CD14-positive monocyte (primary cell): ENCODE measurements at regions not wholly inside any gene's neighbourhood (a gene's known extent, or its start where the extent isn't known, plus 50 kb on each side); places are given as distances from the start of the nearest gene placed in this dataset.

ENCODE experiments used
- DNase-seq, 3 donors: peaks; one replicate each; pipeline ENCODE4 v3.0.0-alpha.2; 2011 to 2022
- H2AFZ ChIP-seq: 2 replicates; pipeline ENCODE4 v1.6.0; 2012; ENCODE audit warnings: mild to moderate bottlenecking, low read depth, low read length, inconsistent platforms; ENCODE audit not compliant: insufficient read depth, poor library complexity, severe bottlenecking
- H3K27ac ChIP-seq, 2 donors: 1 replicate in 1 of 2; 2 replicates in 1 of 2; pipeline ENCODE4 v1.5.1; 2012 to 2013; ENCODE audit warnings: low read length in 2 of 2, control low read depth in 1 of 2, inconsistent platforms in 1 of 2, low read depth in 1 of 2, mild to moderate bottlenecking in 1 of 2
- H3K27me3 ChIP-seq, 2 donors: one replicate each; pipeline versions ENCODE4 v1.6.0 to v1.6.1; 2011 to 2013; ENCODE audit warnings: low read length in 2 of 2; ENCODE audit not compliant: control insufficient read depth in 2 of 2, insufficient read depth in 2 of 2
- H3K36me3 ChIP-seq, 2 donors: replicated peaks in 1 of 2; 1 replicate in 1 of 2; 2 replicates in 1 of 2; pipeline versions ENCODE4 v1.5.1 to v1.6.1; 2012 to 2013; ENCODE audit warnings: low read length in 2 of 2, control low read depth in 1 of 2, inconsistent platforms in 1 of 2, mild to moderate bottlenecking in 1 of 2; ENCODE audit not compliant: insufficient read depth in 2 of 2, control insufficient read depth in 1 of 2
- H3K4me1 ChIP-seq, 2 donors: 1 replicate in 1 of 2; 2 replicates in 1 of 2; pipeline versions ENCODE4 v1.5.1 to v1.6.1; 2012 to 2013; ENCODE audit warnings: low read length in 2 of 2, control low read depth in 1 of 2, inconsistent platforms in 1 of 2, mild to moderate bottlenecking in 1 of 2, moderate library complexity in 1 of 2; ENCODE audit not compliant: insufficient read depth in 2 of 2, control insufficient read depth in 1 of 2
- H3K4me2 ChIP-seq: replicated peaks from 2 replicates; pipeline ENCODE3; 2012; ENCODE audit warnings: low read length, moderate library complexity, mild to moderate bottlenecking; ENCODE audit not compliant: poor library complexity, severe bottlenecking; ENCODE audit errors: extremely low read depth
- H3K4me3 ChIP-seq, 3 experiments: fragments of 200-600 bp in 1 of 3; sonication (generic) in 1 of 3; replicated peaks in 1 of 3; 1 replicate in 2 of 3; 2 replicates in 1 of 3; pipeline ENCODE4 v1.5.1; 2011 to 2013; ENCODE audit warnings: low read length in 3 of 3, mild to moderate bottlenecking in 3 of 3, control low read depth in 2 of 3, low read depth in 2 of 3, inconsistent platforms in 1 of 3, moderate library complexity in 1 of 3
- H3K79me2 ChIP-seq: 2 replicates; pipeline ENCODE4 v1.6.0; 2012; ENCODE audit warnings: mild to moderate bottlenecking, control low read depth, inconsistent platforms, low read length, moderate library complexity; ENCODE audit not compliant: insufficient read depth
- H3K9ac ChIP-seq: 2 replicates; pipeline ENCODE4 v1.6.0; 2017; ENCODE audit warnings: low read length, mild to moderate bottlenecking; ENCODE audit not compliant: insufficient read depth, poor library complexity, severe bottlenecking
- H3K9me3 ChIP-seq, 2 donors: replicated peaks in 1 of 2; 1 replicate in 1 of 2; 2 replicates in 1 of 2; pipeline versions ENCODE4 v1.5.1 to v1.6.1; 2012 to 2013; ENCODE audit warnings: low read length in 2 of 2, control low read depth in 1 of 2; ENCODE audit not compliant: control insufficient read depth in 1 of 2, insufficient read depth in 1 of 2
- H4K20me1 ChIP-seq: 2 replicates; pipeline ENCODE4 v1.6.0; 2012; ENCODE audit warnings: mild to moderate bottlenecking, low read length, control low read depth, moderate library complexity; ENCODE audit not compliant: insufficient read depth
- H3K27ac Mint-ChIP-seq, 7 donors: one replicate each; pipeline ENCODE4 v1.8.0; 2020; ENCODE audit warnings: mild to moderate bottlenecking in 7 of 7, mixed read lengths in 7 of 7, moderate library complexity in 6 of 7, inconsistent platforms in 2 of 7
- H3K27me3 Mint-ChIP-seq, 3 donors: one replicate each; pipeline ENCODE4 v1.8.0; 2021 to 2022; ENCODE audit warnings: low read depth in 3 of 3, mild to moderate bottlenecking in 3 of 3, mixed read lengths in 3 of 3, moderate library complexity in 3 of 3, inconsistent platforms in 1 of 3
- H3K36me3 Mint-ChIP-seq, 2 donors: one replicate each; pipeline ENCODE4 v1.8.0; 2020; ENCODE audit warnings: mixed read lengths in 2 of 2, inconsistent platforms in 1 of 2, mild to moderate bottlenecking in 1 of 2
- H3K4me1 Mint-ChIP-seq: one replicate; pipeline ENCODE4 v1.8.0; 2020; ENCODE audit warnings: mild to moderate bottlenecking, mixed read lengths
- H3K4me3 Mint-ChIP-seq, 2 donors: one replicate each; pipeline ENCODE4 v1.8.0; 2020; ENCODE audit warnings: mild to moderate bottlenecking in 2 of 2, mixed read lengths in 2 of 2, moderate library complexity in 1 of 2
- H3K9me3 Mint-ChIP-seq, 7 donors: one replicate each; pipeline ENCODE4 v1.8.0; 2020 to 2022; ENCODE audit warnings: mixed read lengths in 7 of 7, mild to moderate bottlenecking in 6 of 7, moderate library complexity in 6 of 7, inconsistent platforms in 2 of 7
- CTCF ChIP-seq: fragments of 200-600 bp; IDR thresholded peaks from one replicate; pipeline ENCODE4 v1.8.0; 2022; ENCODE audit warnings: antibody characterized with exemption, mild to moderate bottlenecking
- WGBS: methylation state at CpG from one replicate; pipeline ENCODE4 v1.1.5; 2013; ENCODE audit warnings: missing lambda C conversion rate; ENCODE audit not compliant: insufficient coverage; 5-methylcytosine and 5-hydroxymethylcytosine counted together
- intact Hi-C, 2 donors: fragments of 100-400 bp; cut with micrococcal nuclease; formaldehyde crosslinking; loops; one replicate each; pipeline versions ENCODE4 v1.15.0 to v1.15.1; 2023

GRCh38 chr4:77349364-77349763, 192.4 kb downstream of the CCNG2 start:
- H3K9ac ChIP-seq, result no peak overlapping the region
- no peaks in the 10 kb centered on the region for H3K4me1 Mint-ChIP-seq
- H3K9me3 ChIP-seq, result no peaks in the 10 kb centered on the region
- H3K36me3 ChIP-seq, result no peaks in the 10 kb centered on the region
- H4K20me1 ChIP-seq, result no peaks in the 10 kb centered on the region
- TF ChIP-seq CTCF, result no peak
- no peak overlapping the region for H2AFZ ChIP-seq
- no CpG with 5 or more reads among the region's 3 CpGs for WGBS
- no peak overlapping the region for H3K4me2 ChIP-seq
- H3K36me3 Mint-ChIP-seq, result no peaks in the 10 kb centered on the region
- H3K79me2 ChIP-seq, result no peaks in the 10 kb centered on the region
- peaks cover 0 to 1% (median 0%) of the 10 kb centered on the region in 7 donors for H3K9me3 Mint-ChIP-seq
- H3K27me3 Mint-ChIP-seq, result peaks cover 0 to 5% (median 2%) of the 10 kb centered on the region in 3 donors
- intact Hi-C loops, result no loop called here
- H3K27me3 ChIP-seq, result no peaks in the 10 kb centered on the region
- no peaks in the 10 kb centered on the region for H3K4me1 ChIP-seq
- H3K27ac ChIP-seq, result no peak overlapping the region
- no peak overlapping the region for H3K27ac Mint-ChIP-seq
- no peak for DNase-seq
- no peak overlapping the region for H3K4me3 ChIP-seq
- H3K4me3 Mint-ChIP-seq, result no peak overlapping the region

- Mint-ChIP-seq H3K4me1 (peaks cover 1% of the 10 kb centered on the region), H3K27me3 (peaks cover 0 to 5% (median 2%) of the 10 kb centered on the region in 3 donors), H3K36me3 (no peaks in the 10 kb centered on the region), H3K27ac (no peak overlapping the region), H3K4me3 (no peak overlapping the region), H3K9me3 (peaks cover 0 to 1% (median 0%) of the 10 kb centered on the region in 7 donors)
- no peak overlapping the region for H3K4me3 ChIP-seq
- DNase-seq, result no peak
- no peak overlapping the region for H3K9ac ChIP-seq
- no peaks in the 10 kb centered on the region for H3K36me3 ChIP-seq
- no peaks in the 10 kb centered on the region for H3K4me1 ChIP-seq
- no peak overlapping the region for H3K4me2 ChIP-seq
- no peaks in the 10 kb centered on the region for H3K79me2 ChIP-seq
- H2AFZ ChIP-seq, result no peak overlapping the region
- H4K20me1 ChIP-seq, result no peaks in the 10 kb centered on the region
- no peaks in the 10 kb centered on the region for H3K27me3 ChIP-seq
- TF ChIP-seq CTCF, result no peak
- WGBS, result no CpG with 5 or more reads among the region's 1 CpG
- H3K27ac ChIP-seq, result no peak overlapping the region
- intact Hi-C loops, result no loop called here
- no peaks in the 10 kb centered on the region for H3K9me3 ChIP-seq
These were observed 192.8 kb downstream of the CCNG2 start for GRCh38 chr4:77349796-77350195.
